Right lobe of liver (tissue), 6 donors: ENCODE measurements at regions not wholly inside any gene's neighbourhood (a gene's known extent, or its start where the extent isn't known, plus 50 kb on each side); places are given as distances from the start of the nearest gene placed in this dataset.

Source experiments
- ATAC-seq, 4 donors: fragments of 200-7000 bp; cut with Tn5 transposase; one replicate each; pipeline ENCODE4 v1.9.1; 2020; ENCODE audit warnings: mild to moderate bottlenecking in 4 of 4, moderate library complexity in 4 of 4
- DNase-seq, 3 donors: peaks; one replicate each; pipeline ENCODE4 v3.0.0-alpha.2; 2020
- H3K27ac ChIP-seq, 3 donors: fragments of 200-600 bp; one replicate each; pipeline ENCODE4 v1.8.0; 2022
- H3K27me3 ChIP-seq, 2 donors: fragments of 200-600 bp; one replicate each; pipeline ENCODE4 v1.8.0; 2022
- H3K36me3 ChIP-seq, 4 donors: fragments of 200-600 bp; sonication (generic) in 1 of 4; one replicate each; pipeline versions ENCODE4 v1.5.1 to v1.8.0; 2017 to 2022; ENCODE audit warnings: control low read depth in 1 of 4
- H3K4me1 ChIP-seq, 4 donors: fragments of 200-600 bp; sonication (generic) in 1 of 4; one replicate each; pipeline versions ENCODE4 v1.5.1 to v1.8.0; 2017 to 2022; ENCODE audit warnings: control low read depth in 1 of 4
- H3K4me3 ChIP-seq, 3 donors: fragments of 200-600 bp; one replicate each; pipeline ENCODE4 v1.8.0; 2022
- H3K9me3 ChIP-seq, 4 donors: fragments of 200-600 bp; sonication (generic) in 1 of 4; one replicate each; pipeline versions ENCODE4 v1.5.1 to v1.8.0; 2017 to 2022; ENCODE audit warnings: control low read depth in 1 of 4
- CTCF ChIP-seq, 4 donors: fragments of 200-600 bp in 3 of 4; fragments of 450-650 bp in 1 of 4; IDR thresholded peaks; one replicate each; pipeline versions ENCODE4 v1.5.1 to v1.8.0; 2016 to 2022; ENCODE audit warnings: antibody characterized with exemption in 4 of 4, mild to moderate bottlenecking in 2 of 4
- POLR2A ChIP-seq: fragments of 450-650 bp; IDR thresholded peaks from one replicate; pipeline ENCODE4 v1.6.1; 2017; ENCODE audit warnings: antibody characterized with exemption, mild to moderate bottlenecking
- WGBS: methylation state at CpG from one replicate; pipeline ENCODE4 v1.1.6; 2018; ENCODE audit warnings: low coverage, low lambda C conversion rate; ENCODE audit not compliant: insufficient coverage; ENCODE audit errors: missing lambda C conversion rate; 5-methylcytosine and 5-hydroxymethylcytosine counted together
- intact Hi-C, 2 donors: fragments of 100-400 bp; cut with DNase I; formaldehyde crosslinking; loops; one replicate each; pipeline versions ENCODE4 v1.11.2 to v1.14.1; 2022
- donor health status: DM: no; HTN: yes; CAD: no.
- donor health status: DM: no; HTN: no; CAD: no.
- donor health status: DM: no; HTN: no; CAD: no.
- donor health status: DM: no; HTN: yes; CAD: no.
- donor health status: DM: no; HTN: yes; CAD: no.

- DNase-seq (no peak), ATAC-seq (no peak)
- Histone ChIP-seq H3K36me3 (no peaks in the 10 kb centered on the region), H3K9me3 (no peaks in the 10 kb centered on the region), H3K27ac (no peak overlapping the region), H3K4me1 (no peaks in the 10 kb centered on the region), H3K27me3 (no peaks in the 10 kb centered on the region), H3K4me3 (no peak overlapping the region)
- no peak for TF ChIP-seq CTCF (IDR thresholded peaks at IDR 0.05)
- no peak for TF ChIP-seq POLR2A
- WGBS: 66% methylated on average over 3 of the region's 5 CpGs
- intact Hi-C loops: no loop called here
Observed at GRCh38 chr5:98398465-98398864, 375.0 kb upstream of the RGMB start.

DNA sequence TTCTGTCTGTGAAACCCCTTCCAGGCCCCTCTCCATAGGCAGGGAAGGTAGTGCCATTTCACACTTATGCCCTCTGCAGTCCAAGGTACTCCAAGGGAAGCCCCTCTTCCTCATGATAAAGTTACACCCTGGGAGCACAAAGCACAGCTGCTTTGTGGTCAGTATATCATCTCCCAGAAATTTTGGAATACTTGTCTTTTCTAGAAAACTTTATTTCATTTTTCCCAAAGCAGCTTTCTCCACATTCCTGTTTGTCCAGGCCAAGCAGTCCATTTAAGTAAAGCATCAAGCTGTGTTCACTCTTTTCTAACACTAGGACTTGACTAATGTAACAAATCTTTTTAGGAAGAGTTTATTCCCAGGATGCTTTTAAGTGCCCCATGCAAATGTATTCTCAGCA, 371.8 kb upstream of the RGMB start:
- H3K27ac ChIP-seq: no peak overlapping the region
- no peaks in the 10 kb centered on the region for H3K27me3 ChIP-seq
- H3K4me1 ChIP-seq: no peaks in the 10 kb centered on the region
- H3K4me3 ChIP-seq: no peak overlapping the region
- intact Hi-C loops: no loop called here
- ATAC-seq: no peak
- DNase-seq: no peak
- no peaks in the 10 kb centered on the region for H3K36me3 ChIP-seq
- no peaks in the 10 kb centered on the region for H3K9me3 ChIP-seq
- TF ChIP-seq CTCF (IDR thresholded peaks at IDR 0.05) (no peak), POLR2A (no peak)

- Histone ChIP-seq H3K36me3 (no peaks in the 10 kb centered on the region), H3K4me1 (no peaks in the 10 kb centered on the region), H3K4me3 (no peak overlapping the region), H3K27me3 (no peaks in the 10 kb centered on the region), H3K9me3 (no peaks in the 10 kb centered on the region), H3K27ac (no peak overlapping the region)
- ATAC-seq: no peak
- no peak for DNase-seq
- TF ChIP-seq POLR2A: no peak
- intact Hi-C loops: no loop called here
Observed at GRCh38 chr5:98402130-98402529, 371.3 kb upstream of the RGMB start.

GRCh38 chr5:98403131-98403530, 370.3 kb upstream of the RGMB start:
- Histone ChIP-seq H3K4me3 (no peak overlapping the region), H3K27ac (no peak overlapping the region), H3K36me3 (no peaks in the 10 kb centered on the region), H3K27me3 (no peaks in the 10 kb centered on the region), H3K9me3 (no peaks in the 10 kb centered on the region), H3K4me1 (no peaks in the 10 kb centered on the region)
- WGBS: 45% methylated on average over 1 of the region's 1 CpG
- no peak for TF ChIP-seq CTCF (IDR thresholded peaks at IDR 0.05)
- no peak for TF ChIP-seq POLR2A
- intact Hi-C loops: no loop called here
- ATAC-seq (no peak), DNase-seq (no peak)

DNA sequence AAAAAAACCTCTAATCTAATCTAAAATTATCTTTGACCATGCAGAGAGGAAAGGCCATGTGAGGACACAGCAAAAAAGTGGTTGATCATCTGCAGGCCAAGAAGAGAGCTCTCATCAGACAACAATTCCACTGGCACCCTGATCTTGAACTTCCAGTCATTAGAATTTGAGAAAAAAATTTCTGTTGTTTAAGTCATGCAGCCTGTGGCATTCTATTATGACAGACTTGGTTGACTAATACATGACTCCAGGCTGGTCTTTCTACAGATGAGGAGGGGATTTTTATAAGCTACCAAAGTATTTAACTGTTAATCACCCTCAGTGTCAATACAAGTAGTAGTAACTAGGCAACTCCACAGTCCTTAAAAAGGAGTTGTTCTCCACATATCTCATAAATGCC, 358.5 kb upstream of the RGMB start:
- H3K27me3 ChIP-seq: no peaks in the 10 kb centered on the region
- DNase-seq (no peak), ATAC-seq (no peak)
- H3K4me1 ChIP-seq: no peaks in the 10 kb centered on the region
- no peak for TF ChIP-seq CTCF (IDR thresholded peaks at IDR 0.05)
- no peak for TF ChIP-seq POLR2A
- no peak overlapping the region for H3K4me3 ChIP-seq
- no peak overlapping the region for H3K27ac ChIP-seq
- intact Hi-C loops: no loop called here
- no peaks in the 10 kb centered on the region for H3K36me3 ChIP-seq
- no peaks in the 10 kb centered on the region for H3K9me3 ChIP-seq
